Smooth muscle cell of the brain vasculature (primary cell): ENCODE measurements at regions not wholly inside any gene's neighbourhood (a gene's known extent, or its start where the extent isn't known, plus 50 kb on each side); places are given as distances from the start of the nearest gene placed in this dataset.

Experiments
- DNase-seq: peaks from one replicate; pipeline ENCODE4 v3.0.0-alpha.2; 2012; ENCODE audit warnings: low read depth, low spot score

DNA sequence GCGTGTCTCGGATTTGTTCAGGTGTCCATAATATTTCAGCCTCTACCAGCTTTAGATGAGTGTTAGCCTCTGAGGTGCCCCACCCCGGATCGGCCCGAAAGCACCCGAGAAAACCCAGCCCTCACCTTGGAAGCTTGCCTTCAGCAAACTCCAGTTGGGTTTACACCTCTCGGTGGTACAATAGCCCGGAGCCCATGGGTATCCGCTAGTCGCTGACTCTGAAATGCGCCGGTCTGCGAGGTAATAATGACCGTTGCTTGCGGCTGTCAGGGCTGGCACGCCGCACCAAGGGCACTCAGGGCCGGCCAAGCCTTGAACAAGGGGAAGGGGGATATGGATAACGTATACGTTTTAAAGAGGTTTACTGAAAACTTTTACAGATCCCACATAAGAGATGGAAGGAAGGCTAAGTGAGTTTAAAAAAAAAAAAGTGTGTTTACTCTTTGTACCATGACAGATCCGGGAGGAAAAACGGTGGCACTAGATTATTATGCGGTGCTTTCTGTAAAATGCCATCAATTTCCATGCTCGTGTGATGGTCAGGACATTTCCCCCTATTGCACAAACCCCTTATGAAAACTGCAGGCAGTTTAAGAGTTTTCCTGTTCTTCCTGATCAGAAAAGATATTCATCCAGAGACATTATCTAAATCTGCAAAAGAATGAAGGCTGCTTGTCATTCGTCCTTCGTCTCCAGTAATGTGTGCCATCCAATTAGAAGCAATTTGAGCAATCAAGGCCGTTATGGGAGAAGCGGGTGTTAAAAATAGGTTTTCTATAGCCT lies 124.2 kb downstream of the TMEM161B start:
- no peak for DNase-seq

DNA sequence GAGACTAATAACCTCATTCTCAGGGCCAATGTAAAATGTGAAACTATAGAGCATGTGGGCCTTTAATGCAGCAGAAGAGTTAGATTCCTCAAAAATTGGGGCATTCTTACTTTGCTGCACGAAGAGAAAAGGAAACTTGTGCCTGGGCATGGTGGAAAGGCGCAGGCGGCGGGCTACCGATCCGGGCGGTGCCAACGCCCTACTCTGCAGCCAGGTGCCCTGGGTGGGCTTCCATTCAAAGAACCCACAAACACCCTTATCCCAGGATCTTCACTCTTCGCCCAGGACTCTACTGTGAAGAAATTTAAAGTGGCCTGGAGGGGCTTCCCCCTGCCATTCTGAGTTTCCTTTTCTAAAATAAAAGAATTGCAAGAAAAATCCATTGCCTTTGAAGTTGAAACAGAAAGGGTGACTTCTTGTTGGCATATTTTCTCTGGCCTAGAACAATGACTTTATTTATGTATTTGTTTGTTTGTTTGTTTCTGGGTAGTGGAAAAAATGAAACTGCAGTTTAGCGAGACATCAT lies 124.9 kb downstream of the TMEM161B start:
- no peak for DNase-seq

DNA sequence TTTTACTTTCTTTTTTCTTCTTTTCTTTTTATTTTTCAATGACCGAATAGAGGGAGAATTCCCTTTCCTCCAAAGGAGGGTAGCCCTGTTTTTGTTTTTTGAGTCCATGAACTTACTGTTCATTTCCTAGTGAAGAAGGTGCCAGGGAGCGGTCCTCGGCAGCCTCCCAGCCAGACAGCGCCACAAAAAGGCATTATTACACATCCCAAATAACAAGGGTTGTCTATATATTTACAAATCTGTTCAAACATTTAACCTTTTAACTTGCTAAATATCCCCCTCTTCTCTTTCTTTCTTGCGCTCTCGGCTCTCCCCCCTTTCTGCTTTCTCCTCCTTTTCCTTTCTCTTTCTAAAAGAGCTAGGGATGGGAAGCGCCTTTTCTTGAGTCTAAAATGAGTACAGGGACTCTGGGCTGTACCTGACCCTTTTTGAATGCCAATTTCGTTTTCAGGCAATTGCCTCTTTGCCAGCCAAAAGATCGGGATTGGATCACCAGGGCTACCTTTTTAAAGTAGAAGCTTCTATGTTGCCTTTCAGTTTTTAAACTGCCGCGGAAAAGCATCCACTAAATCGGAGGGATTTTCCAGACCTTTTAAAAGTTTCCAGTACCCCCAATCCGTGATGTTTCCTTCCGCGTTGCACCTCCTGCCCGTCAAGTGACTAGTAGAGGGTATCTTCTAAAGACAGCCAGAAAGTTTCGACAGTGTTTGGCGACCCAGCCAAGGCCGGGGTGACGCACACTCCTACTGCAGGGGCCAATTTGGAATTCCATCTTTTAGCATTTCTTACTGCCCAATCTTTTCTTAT lies 125.6 kb downstream of the TMEM161B start:
- no peak for DNase-seq

DNA sequence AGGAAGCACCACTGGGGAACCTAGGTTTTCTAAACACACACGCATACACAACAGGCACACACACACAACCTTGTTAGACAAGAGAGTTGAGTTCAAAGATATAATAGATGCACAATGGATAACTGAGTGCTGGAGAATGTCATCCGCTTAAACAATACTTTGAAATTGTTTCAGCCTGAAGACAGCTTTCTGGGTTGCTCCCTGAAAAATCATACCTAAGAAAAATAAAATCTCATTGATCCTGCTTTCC lies 126.1 kb downstream of the TMEM161B start:
- DNase-seq, result no peak

DNA sequence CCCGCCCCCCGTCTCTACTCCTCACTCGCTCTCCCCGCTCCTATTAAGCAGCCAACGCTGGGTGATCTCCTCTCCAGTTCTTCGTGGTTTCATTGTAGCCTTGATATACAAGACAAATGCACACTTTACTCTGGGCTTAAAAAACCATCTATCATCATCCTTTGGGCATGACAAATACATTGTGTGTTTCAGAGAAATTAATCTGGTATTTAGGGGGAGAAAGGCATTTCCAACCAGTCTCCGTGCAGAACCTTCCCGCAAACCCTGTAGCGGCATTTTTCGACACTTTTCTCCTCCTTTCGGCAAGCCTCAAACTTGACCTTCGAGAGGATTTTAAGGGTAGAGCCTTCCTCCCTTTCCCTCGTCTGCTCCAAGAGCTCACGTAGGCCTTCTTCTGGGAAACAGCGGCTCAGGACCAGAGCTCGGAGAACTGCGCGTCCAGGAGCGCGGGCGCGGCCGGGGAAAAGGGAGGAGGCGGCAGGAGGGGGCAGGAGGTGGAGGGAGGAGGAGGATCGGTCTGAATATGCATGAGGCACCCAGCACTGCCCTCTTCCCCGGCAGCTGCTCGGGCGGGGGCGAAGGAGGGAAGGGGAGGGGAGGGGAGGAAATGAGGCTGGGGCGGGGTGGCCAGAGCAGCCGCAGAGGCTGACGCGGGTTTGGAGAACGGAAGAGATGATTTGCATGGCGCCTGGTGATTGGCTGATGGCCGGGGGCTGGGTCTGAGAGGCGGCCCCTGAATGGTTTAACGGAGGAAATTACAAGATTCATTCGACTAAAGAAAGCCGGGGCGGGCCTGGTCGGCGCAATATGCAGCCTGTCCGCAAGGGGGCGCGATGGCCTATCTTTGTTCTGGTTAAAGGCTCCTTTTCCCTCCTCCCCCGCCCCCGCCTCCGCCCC lies 127.5 kb downstream of the TMEM161B start:
- peak; percentile 86 for DNase-seq

DNA sequence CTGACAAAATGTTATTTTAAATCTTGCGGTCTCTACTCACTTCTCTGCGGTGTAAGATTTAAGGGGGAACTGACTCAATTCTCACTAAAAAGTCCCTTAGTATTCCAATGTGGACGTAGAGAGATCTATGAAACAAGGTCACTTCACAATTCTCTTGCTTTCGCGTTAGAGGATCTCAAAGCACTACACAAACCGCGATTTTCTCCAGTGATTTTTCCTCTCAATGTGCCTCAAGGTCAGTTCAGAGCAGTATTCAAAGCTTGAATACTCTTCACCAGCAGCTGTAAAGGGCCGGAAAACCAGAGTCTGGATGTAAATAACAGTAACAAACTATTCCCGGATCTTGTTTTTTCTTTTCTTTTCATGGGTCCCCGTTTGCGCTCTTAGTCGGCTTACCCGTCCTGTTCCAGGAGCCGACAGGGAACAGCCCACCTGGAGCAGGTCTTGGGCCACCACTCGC lies 128.2 kb downstream of the TMEM161B start:
- DNase-seq, result no peak

DNA sequence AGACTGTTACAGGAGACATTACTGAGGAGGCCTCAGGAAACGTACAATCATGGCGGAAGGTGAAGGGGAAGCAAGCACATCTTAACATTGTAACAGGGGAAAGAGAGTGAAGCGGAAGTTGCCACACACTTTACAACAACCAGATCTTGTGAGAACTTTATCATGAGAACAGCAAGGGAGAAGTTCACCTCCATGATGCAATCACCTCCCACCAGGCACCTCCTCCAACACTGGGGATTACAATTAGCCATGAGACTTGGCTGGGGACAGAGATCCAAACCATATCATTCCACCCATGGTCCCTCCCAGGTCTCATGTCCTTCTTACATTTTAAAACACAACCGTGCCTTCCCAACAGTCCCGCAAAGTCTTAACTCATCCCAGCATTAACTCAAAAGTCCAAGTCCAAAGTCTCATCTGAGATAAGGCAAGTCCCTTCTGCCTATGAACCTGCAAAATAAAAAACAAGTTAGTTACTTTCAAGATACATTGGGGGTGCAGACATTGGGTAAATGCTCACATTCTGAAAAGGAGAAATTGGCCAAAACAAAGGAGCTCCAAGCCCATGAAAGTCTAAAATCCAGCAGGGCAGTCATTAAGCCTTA lies 138.3 kb downstream of the TMEM161B start:
- DNase-seq, result no peak

DNA sequence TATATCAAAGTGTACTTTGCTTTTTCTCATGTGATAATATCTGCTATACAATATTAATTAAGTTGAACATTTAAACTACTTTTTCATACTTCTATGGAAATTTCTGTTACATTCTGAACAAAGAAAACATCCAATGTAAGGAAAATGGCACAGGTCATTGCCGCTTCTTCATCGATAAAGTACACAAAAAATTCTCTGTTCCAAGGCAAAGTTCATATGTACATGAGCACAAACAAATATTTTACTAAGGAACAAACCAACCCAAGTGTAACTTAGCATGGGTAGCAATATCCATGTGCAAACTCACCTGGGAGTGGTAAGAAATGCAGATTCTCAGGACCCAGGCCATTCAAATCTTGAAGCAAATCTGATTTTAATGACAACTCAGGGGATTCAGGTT lies 139.8 kb downstream of the TMEM161B start:
- DNase-seq, result no peak

DNA sequence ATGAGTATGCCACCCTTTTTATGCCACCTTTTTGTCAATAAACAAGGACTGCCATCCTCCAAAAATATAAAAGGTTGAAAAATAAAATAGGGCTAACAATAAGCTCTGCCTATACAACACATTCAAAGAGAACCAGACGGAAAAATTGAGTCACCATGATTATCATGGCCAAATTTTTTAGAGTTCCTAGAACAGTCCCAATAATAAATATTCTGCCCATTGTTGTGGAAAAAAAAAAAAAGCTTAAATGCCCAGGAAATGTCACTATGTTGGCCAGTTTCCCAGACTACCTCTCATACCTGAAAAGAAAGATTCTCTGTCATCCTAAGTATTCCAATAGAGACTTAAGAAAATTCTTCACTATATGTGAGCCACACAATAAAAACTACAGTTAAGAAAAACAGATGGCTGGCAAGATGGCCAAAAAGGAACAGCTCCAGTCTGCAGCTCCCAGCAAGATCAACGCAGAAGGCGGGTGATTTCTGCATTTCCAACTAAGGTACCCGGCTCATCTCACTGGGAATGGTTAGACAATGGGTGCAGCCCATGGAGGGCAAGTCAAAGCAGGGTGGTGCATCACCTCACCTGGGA lies 149.0 kb downstream of the TMEM161B start:
- DNase-seq, result no peak

DNA sequence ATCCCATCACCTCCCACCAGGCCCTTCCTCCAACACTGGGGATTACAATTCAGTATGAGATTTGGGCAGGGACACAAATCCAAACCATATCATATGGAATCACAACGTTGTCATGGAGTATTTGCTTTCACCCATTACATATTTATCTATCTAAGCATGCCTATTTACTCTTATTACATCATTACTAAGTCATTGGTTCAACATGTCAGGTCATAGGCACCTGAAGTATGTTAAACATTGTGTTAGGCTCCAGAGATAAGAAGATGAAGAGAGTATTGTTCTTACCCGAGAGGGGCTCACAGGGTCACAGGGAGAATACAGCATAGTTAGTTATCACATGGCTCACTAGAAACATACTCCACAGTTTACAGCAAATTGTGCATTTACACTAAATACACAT lies 150.5 kb downstream of the TMEM161B start:
- no peak for DNase-seq

DNA sequence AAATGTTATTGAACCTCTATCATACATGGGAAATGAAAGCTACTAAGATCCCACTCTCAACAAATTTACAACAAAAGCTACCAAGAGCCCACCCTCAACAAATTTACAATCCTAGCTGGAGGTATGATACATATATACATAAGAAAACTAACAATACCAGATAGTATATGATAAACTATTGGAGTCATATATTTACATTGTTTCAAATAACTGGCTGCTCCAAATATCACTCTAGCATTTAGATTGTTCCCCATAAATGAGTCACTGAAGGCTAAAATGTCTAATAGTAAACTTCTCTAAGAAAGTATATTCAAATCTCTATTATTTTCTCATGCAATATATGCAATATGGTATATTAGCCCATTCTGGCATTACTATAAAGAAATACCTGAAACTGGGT lies 151.1 kb downstream of the TMEM161B start:
- no peak for DNase-seq

DNA sequence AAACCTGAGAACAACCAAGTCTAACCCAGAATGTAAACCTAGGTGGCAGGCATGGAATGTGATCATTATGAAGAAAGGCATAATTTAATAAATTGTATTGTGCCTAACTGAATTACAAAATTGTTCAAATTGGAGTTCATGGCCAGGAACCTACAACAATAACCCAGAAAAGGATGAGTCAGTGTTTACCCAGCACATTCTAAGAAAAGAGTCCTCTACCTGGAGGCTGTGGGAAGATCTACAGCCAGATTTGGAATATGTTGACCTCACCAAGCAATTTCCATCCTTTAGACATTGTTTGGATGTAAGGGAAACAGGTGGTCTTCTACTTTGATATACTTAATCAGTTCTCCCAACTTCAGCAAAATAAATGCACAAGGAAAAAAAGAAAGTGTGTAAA lies 152.2 kb downstream of the TMEM161B start:
- no peak for DNase-seq

DNA sequence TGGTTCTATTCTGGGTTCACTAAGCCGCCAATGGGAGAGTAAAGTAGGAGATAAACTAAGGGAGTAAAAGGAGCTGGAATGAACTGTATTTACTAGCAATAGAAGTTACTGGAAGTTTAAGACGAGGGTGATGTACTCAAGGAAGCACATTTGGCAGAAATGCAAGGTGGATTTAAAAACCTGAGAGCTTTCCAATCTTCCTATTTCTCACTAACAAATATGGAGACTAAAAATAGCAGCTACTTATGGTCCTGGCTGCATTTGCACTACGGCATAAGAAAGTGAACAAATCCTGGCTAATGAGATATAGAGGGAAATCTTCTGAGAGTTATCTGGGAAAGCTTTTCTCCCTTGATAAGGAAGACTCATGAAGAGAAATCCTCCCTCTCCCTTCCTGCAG lies 153.4 kb downstream of the TMEM161B start:
- no peak for DNase-seq

DNA sequence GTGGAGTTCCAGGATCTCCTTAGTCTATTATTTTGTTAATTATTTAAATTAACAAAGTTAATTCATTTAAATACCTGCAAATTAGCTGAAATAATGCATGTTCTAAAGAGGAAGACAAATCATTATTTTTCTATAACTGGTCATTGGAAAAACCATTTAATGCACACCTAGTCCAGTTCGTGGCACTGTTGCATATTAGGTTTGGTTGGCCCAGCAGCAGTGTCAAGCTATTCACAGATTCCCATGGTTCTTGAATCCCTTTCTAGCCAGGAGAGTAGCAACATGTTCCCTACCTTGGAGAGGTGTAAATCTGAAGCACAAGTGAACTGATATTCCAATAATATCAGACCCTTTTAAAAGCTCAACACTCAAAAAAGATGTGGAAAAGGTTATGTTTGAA lies 155.2 kb downstream of the TMEM161B start:
- no peak for DNase-seq

DNA sequence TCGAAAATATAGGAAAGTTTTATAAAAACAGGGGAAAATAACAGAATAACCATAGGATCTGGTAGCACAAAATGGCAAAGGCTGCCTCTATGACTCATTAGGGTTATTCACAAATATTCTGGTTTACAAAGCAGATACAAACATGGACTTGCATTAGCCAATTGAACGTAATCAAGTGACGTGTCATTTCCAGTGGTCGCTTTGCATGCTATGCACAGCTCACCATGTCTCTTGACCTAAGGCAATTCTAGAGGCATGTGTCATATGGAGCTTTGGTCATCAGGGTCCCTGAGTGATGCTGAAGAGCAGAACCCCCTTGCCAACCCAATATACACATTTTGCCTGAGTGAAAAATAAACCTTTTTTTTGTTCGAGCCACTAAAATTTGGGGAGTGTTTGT lies 158.8 kb downstream of the TMEM161B start:
- no peak for DNase-seq

DNA sequence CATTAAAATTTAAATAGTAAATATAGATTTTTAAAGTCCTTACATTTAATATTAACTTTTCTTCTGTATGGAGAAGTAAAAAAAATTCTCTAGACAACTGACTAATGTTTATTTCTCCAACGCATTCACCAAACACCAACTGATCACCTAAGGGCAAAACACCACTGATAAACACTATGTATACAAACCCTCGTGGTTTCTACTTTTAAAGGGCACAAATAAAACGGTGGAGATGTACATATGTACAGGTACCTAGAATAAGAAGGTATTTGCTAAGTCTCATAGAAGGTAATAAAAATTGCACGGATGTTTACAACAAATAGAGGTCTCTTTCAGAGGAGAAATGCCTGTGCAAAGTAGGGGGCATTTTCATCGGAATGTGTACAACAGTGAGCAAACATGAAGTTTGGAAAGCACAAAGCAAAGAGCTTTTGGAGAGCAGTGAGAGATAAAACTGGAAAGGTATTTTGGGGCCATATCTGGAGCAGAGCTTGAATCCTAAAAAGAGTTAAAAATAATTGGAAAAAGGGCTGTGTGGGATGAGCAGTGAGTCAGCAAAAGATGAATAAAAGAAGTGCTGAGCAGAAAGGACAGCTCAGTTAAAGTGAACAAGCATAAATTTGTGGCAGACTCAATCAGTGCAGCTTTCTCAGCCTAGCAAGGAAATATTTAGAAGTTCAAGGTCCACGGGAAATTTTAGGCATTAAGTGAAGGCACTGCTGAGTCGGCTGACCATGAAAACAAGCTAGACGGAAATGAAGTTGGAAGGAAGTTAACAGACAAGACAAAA lies 160.0 kb downstream of the TMEM161B start:
- DNase-seq, result no peak

DNA sequence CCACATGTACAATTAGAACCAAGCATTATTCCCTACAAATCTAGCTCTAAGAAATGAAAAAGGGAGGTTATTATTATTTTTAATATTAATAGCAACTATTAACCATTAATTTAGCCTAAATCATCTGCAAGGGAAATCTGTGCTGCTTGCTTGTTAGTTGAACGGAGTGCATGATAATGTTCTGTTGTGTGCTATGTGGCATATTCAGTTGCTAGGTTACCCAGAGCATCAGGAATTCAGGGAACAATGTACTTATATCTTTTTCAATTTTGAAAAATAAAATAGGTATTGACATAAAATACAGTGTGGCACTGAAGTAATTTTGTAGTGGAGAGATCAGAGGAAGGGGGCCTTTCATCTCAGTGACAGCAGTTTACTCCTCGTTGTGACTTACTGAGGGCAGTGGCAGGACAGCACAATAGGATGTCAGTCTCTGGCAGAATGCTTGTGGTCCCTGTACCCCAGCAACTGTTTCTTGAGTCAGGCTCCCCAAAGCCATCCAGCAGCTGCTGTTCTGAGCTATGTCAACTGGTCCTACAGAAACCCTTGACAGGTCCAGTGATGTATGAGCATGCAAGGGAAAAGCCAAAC lies 173.6 kb downstream of the TMEM161B start:
- no peak for DNase-seq

DNA sequence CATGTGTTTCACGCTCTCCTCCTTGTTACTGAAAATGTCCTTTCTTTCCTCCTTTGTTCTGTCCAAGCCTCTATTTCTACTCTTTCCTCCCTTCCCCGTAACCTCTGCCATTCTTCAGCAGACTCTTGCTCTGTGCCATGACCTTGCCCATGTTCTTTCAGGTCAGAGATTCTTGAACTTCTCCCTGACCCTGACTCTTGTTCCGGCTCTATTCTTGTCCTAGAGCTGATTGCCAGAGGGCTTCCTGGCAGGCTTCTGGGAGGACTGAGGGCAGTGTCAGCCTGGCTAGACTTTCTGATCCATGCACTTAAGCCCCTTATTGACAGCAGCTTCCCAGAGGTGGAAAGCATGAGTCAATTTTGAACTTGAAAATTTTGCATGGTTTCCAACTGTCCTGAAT lies 174.2 kb downstream of the TMEM161B start:
- no peak for DNase-seq

DNA sequence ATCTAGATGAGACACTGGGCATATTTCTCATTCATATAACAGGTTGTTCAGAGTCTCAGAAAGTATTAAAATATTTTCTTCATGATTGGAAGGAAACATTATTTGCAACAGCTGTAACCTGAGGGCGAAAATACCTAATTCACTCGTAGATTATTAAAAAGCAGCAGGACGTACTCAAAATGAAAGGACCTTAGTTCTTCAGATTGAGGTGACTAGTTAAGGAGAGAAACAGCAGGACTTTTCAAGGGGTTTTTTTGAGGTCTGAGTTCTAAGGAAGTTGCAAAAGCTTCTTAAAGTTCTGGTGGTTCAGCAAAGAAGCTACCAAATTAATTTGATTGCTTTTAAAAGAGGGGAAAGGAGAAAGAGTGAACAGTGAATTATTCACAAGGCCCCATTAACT lies 174.9 kb downstream of the TMEM161B start:
- DNase-seq, result no peak

DNA sequence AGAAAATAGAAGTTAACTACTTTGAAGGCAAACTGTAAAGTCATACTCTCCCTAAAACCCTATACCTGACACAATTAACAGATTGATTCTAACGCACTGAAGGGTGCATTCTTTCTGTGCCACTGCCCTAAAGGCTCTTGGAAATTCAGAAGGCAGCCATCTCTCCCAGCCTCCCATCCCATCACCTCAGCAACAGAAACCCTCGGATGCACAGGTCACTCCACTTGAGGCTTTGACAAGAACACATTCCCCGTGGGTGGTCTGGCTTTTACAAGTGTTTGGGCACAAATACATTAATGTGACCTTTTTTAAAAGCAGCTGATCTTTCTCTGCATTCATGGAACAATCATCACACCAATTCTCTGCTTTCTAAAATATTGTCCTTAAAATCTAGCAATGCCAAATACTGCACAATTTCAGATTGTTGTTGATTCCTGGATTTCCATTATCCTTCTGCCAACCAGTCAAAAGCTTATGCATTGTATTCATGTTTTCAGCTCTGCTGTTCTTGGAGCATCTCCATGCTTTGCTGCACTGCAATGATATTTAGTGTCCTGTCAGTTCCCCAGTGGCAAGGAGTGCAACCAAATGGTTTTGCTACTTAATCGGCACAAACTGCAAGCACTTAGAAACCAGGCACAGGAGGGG lies 175.6 kb downstream of the TMEM161B start:
- no peak for DNase-seq
